GM23338 (cell line): ENCODE measurements at regions not wholly inside any gene's neighbourhood (a gene's known extent, or its start where the extent isn't known, plus 50 kb on each side); places are given as distances from the start of the nearest gene placed in this dataset.

Experiments used
- ATAC-seq: fragments of 200-7000 bp; cut with Tn5 transposase; 3 replicates; pipeline ENCODE4 v1.9.1; 2020
- DNase-seq: peaks from one replicate; pipeline ENCODE4 v3.0.0-alpha.2; 2015; ENCODE audit warnings: low spot score
- H2AFZ ChIP-seq: fragments of 200-600 bp; sonication (generic); 2 replicates; pipeline ENCODE4 v1.8.0; 2016; ENCODE audit warnings: antibody characterized with exemption, mild to moderate bottlenecking, moderate library complexity
- H3F3A ChIP-seq: fragments of 200-600 bp; sonication (generic); replicated peaks from 2 replicates; pipeline ENCODE4 v1.8.0; 2017; ENCODE audit warnings: antibody characterized with exemption, mixed run types, low read depth
- H3K27ac ChIP-seq: fragments of 200-600 bp; sonication (generic); 2 replicates; pipeline ENCODE4 v1.6.1; 2016; ENCODE audit warnings: low read depth
- H3K27me3 ChIP-seq: fragments of 200-600 bp; sonication (generic); 2 replicates; pipeline ENCODE4 v1.8.0; 2016; ENCODE audit warnings: mild to moderate bottlenecking, mixed run types, moderate library complexity; ENCODE audit not compliant: insufficient read depth
- H3K36me3 ChIP-seq: fragments of 200-600 bp; sonication (generic); 2 replicates; pipeline ENCODE4 v1.8.0; 2016; ENCODE audit warnings: mild to moderate bottlenecking; ENCODE audit not compliant: insufficient read depth
- H3K4me1 ChIP-seq: fragments of 200-600 bp; sonication (generic); 2 replicates; pipeline ENCODE4 v1.8.0; 2016; ENCODE audit warnings: mild to moderate bottlenecking, moderate library complexity; ENCODE audit not compliant: insufficient read depth
- H3K4me2 ChIP-seq: fragments of 200-600 bp; sonication (generic); 2 replicates; pipeline ENCODE4 v1.7.1; 2017; ENCODE audit warnings: mixed run types
- H3K4me3 ChIP-seq: fragments of 200-600 bp; sonication (generic); 2 replicates; pipeline ENCODE4 v1.6.1; 2016; ENCODE audit warnings: mixed run types
- H3K79me2 ChIP-seq: fragments of 200-600 bp; sonication (generic); replicated peaks from 2 replicates; pipeline ENCODE4 v1.8.0; 2017; ENCODE audit warnings: mild to moderate bottlenecking; ENCODE audit not compliant: insufficient read depth
- H3K9me2 ChIP-seq: fragments of 200-600 bp; sonication (generic); 2 replicates; pipeline ENCODE4 v1.8.0; 2017; ENCODE audit not compliant: insufficient read depth
- H4K20me1 ChIP-seq: fragments of 200-600 bp; sonication (generic); replicated peaks from 2 replicates; pipeline ENCODE4 v1.8.0; 2017; ENCODE audit warnings: mild to moderate bottlenecking; ENCODE audit not compliant: insufficient read depth
- H3K27ac Mint-ChIP-seq: 2 replicates; pipeline ENCODE4 v1.8.0; 2020; ENCODE audit warnings: inconsistent platforms, mild to moderate bottlenecking, moderate library complexity, mixed read lengths
- H3K27me3 Mint-ChIP-seq: 3 replicates; pipeline ENCODE4 v1.8.0; 2022; ENCODE audit warnings: low read depth, mild to moderate bottlenecking, moderate library complexity, mixed read lengths, inconsistent platforms; ENCODE audit not compliant: insufficient read depth, poor library complexity
- H3K36me3 Mint-ChIP-seq: 3 replicates; pipeline ENCODE4 v1.8.0; 2021; ENCODE audit warnings: low read depth, mild to moderate bottlenecking, inconsistent platforms, moderate library complexity, mixed read lengths
- H3K4me1 Mint-ChIP-seq: 3 replicates; pipeline ENCODE4 v1.8.0; 2020; ENCODE audit warnings: mild to moderate bottlenecking, inconsistent platforms, mixed read lengths
- H3K4me3 Mint-ChIP-seq: 3 replicates; pipeline ENCODE4 v1.8.0; 2021; ENCODE audit warnings: moderate library complexity, mild to moderate bottlenecking, inconsistent platforms, mixed read lengths
- H3K9me3 Mint-ChIP-seq: 3 replicates; pipeline ENCODE4 v1.8.0; 2020; ENCODE audit warnings: moderate library complexity, mild to moderate bottlenecking, inconsistent platforms, mixed read lengths
- CREB1 ChIP-seq: fragments of 250-450 bp; sonication (Bioruptor Pico); IDR thresholded peaks from 2 replicates; pipeline ENCODE4 v1.5.0; 2020; ENCODE audit warnings: low read depth, mild to moderate bottlenecking, moderate library complexity
- CTCF ChIP-seq, 2 experiments: fragments of 200-600 bp in 1 of 2; sonication (generic) in 1 of 2; conservative IDR thresholded peaks; 2 replicates each; pipeline versions ENCODE4 v1.5.1 to v1.6.1; 2016 to 2017; ENCODE audit warnings: antibody characterized with exemption in 2 of 2, low read depth in 2 of 2, mild to moderate bottlenecking in 2 of 2, moderate library complexity in 1 of 2
- ETS1 ChIP-seq: IDR thresholded peaks from 2 replicates; pipeline ENCODE4 v1.6.1; 2016; ENCODE audit warnings: antibody characterized with exemption
- EZH2 ChIP-seq: fragments of 200-600 bp; sonication (generic); IDR thresholded peaks from one replicate; pipeline ENCODE4 v1.8.0; 2017; ENCODE audit warnings: antibody characterized with exemption, mild to moderate bottlenecking, low read depth; ENCODE audit not compliant: unreplicated experiment
- EZH2phosphoT487 ChIP-seq: fragments of 200-600 bp; sonication (generic); IDR thresholded peaks from one replicate; pipeline ENCODE4 v1.8.1; 2018; ENCODE audit warnings: antibody characterized with exemption; ENCODE audit not compliant: unreplicated experiment
- JUNB ChIP-seq: IDR thresholded peaks from one replicate; pipeline ENCODE4 v1.6.1; 2016; ENCODE audit warnings: antibody characterized with exemption; ENCODE audit not compliant: unreplicated experiment
- NANOG ChIP-seq: IDR thresholded peaks from 2 replicates; pipeline ENCODE4 v1.6.1; 2016; ENCODE audit warnings: antibody characterized with exemption, borderline replicate concordance
- POLR2AphosphoS5 ChIP-seq: IDR thresholded peaks from 2 replicates; pipeline ENCODE4 v1.6.1; 2016; ENCODE audit warnings: antibody characterized with exemption, low read depth
- STAT1 ChIP-seq: IDR thresholded peaks from one replicate; pipeline ENCODE4 v1.6.1; 2016; ENCODE audit warnings: antibody characterized with exemption; ENCODE audit not compliant: unreplicated experiment
- ZNF114 ChIP-seq: fragments of 250-450 bp; sonication (Bioruptor Pico); IDR thresholded peaks from 2 replicates; pipeline ENCODE4 v1.5.0; 2020; ENCODE audit warnings: mild to moderate bottlenecking, moderate library complexity
- ZNF331 ChIP-seq: fragments of 250-450 bp; sonication (Bioruptor Pico); IDR thresholded peaks from 2 replicates; pipeline ENCODE4 v1.5.0; 2020; ENCODE audit warnings: low read depth, mild to moderate bottlenecking, moderate library complexity
- TF ChIP-seq, protein P1 (sequence below): IDR thresholded peaks from one replicate; pipeline ENCODE4 v1.6.1; 2018; ENCODE audit warnings: antibody characterized with exemption; ENCODE audit not compliant: unreplicated experiment
- TF ChIP-seq, protein P2 (sequence below): fragments of 250-450 bp; sonication (Bioruptor Pico); IDR thresholded peaks from 2 replicates; pipeline ENCODE4 v1.5.0; 2020; ENCODE audit warnings: mild to moderate bottlenecking, moderate library complexity

GRCh38 chr3:76456322-76456721 is 583.6 kb upstream of the ROBO2 start:
- Mint-ChIP-seq H3K4me3 (no peak overlapping the region), H3K27me3 (no peaks in the 10 kb centered on the region), H3K36me3 (peaks cover 3% of the 10 kb centered on the region; the same call in 2 of the 3 replicates), H3K9me3 (peaks cover 7% of the 10 kb centered on the region; the same call in 1 of the 3 replicates), H3K27ac (no peak overlapping the region), H3K4me1 (no peaks in the 10 kb centered on the region)
- no peaks in the 10 kb centered on the region for H3K79me2 ChIP-seq
- no peak for TF ChIP-seq EZH2phosphoT487
- TF ChIP-seq ETS1 = no peak
- TF ChIP-seq POLR2AphosphoS5 = no peak
- no peak for TF ChIP-seq ZNF114 (CRISPR knock-in tag)
- TF ChIP-seq CTCF (conservative IDR thresholded peaks at IDR 0.05; ENCODE audit: low read depth in 2 of 2) = no peak
- TF ChIP-seq JUNB = no peak
- no peak for TF ChIP-seq CREB1 (CRISPR knock-in tag)
- TF ChIP-seq NANOG = no peak
- TF ChIP-seq, protein P1, sequence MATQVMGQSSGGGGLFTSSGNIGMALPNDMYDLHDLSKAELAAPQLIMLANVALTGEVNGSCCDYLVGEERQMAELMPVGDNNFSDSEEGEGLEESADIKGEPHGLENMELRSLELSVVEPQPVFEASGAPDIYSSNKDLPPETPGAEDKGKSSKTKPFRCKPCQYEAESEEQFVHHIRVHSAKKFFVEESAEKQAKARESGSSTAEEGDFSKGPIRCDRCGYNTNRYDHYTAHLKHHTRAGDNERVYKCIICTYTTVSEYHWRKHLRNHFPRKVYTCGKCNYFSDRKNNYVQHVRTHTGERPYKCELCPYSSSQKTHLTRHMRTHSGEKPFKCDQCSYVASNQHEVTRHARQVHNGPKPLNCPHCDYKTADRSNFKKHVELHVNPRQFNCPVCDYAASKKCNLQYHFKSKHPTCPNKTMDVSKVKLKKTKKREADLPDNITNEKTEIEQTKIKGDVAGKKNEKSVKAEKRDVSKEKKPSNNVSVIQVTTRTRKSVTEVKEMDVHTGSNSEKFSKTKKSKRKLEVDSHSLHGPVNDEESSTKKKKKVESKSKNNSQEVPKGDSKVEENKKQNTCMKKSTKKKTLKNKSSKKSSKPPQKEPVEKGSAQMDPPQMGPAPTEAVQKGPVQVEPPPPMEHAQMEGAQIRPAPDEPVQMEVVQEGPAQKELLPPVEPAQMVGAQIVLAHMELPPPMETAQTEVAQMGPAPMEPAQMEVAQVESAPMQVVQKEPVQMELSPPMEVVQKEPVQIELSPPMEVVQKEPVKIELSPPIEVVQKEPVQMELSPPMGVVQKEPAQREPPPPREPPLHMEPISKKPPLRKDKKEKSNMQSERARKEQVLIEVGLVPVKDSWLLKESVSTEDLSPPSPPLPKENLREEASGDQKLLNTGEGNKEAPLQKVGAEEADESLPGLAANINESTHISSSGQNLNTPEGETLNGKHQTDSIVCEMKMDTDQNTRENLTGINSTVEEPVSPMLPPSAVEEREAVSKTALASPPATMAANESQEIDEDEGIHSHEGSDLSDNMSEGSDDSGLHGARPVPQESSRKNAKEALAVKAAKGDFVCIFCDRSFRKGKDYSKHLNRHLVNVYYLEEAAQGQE = no peak
- TF ChIP-seq EZH2 = no peak
- no peak for TF ChIP-seq ZNF331 (CRISPR knock-in tag)
- TF ChIP-seq STAT1 = no peak
- TF ChIP-seq, protein P2, sequence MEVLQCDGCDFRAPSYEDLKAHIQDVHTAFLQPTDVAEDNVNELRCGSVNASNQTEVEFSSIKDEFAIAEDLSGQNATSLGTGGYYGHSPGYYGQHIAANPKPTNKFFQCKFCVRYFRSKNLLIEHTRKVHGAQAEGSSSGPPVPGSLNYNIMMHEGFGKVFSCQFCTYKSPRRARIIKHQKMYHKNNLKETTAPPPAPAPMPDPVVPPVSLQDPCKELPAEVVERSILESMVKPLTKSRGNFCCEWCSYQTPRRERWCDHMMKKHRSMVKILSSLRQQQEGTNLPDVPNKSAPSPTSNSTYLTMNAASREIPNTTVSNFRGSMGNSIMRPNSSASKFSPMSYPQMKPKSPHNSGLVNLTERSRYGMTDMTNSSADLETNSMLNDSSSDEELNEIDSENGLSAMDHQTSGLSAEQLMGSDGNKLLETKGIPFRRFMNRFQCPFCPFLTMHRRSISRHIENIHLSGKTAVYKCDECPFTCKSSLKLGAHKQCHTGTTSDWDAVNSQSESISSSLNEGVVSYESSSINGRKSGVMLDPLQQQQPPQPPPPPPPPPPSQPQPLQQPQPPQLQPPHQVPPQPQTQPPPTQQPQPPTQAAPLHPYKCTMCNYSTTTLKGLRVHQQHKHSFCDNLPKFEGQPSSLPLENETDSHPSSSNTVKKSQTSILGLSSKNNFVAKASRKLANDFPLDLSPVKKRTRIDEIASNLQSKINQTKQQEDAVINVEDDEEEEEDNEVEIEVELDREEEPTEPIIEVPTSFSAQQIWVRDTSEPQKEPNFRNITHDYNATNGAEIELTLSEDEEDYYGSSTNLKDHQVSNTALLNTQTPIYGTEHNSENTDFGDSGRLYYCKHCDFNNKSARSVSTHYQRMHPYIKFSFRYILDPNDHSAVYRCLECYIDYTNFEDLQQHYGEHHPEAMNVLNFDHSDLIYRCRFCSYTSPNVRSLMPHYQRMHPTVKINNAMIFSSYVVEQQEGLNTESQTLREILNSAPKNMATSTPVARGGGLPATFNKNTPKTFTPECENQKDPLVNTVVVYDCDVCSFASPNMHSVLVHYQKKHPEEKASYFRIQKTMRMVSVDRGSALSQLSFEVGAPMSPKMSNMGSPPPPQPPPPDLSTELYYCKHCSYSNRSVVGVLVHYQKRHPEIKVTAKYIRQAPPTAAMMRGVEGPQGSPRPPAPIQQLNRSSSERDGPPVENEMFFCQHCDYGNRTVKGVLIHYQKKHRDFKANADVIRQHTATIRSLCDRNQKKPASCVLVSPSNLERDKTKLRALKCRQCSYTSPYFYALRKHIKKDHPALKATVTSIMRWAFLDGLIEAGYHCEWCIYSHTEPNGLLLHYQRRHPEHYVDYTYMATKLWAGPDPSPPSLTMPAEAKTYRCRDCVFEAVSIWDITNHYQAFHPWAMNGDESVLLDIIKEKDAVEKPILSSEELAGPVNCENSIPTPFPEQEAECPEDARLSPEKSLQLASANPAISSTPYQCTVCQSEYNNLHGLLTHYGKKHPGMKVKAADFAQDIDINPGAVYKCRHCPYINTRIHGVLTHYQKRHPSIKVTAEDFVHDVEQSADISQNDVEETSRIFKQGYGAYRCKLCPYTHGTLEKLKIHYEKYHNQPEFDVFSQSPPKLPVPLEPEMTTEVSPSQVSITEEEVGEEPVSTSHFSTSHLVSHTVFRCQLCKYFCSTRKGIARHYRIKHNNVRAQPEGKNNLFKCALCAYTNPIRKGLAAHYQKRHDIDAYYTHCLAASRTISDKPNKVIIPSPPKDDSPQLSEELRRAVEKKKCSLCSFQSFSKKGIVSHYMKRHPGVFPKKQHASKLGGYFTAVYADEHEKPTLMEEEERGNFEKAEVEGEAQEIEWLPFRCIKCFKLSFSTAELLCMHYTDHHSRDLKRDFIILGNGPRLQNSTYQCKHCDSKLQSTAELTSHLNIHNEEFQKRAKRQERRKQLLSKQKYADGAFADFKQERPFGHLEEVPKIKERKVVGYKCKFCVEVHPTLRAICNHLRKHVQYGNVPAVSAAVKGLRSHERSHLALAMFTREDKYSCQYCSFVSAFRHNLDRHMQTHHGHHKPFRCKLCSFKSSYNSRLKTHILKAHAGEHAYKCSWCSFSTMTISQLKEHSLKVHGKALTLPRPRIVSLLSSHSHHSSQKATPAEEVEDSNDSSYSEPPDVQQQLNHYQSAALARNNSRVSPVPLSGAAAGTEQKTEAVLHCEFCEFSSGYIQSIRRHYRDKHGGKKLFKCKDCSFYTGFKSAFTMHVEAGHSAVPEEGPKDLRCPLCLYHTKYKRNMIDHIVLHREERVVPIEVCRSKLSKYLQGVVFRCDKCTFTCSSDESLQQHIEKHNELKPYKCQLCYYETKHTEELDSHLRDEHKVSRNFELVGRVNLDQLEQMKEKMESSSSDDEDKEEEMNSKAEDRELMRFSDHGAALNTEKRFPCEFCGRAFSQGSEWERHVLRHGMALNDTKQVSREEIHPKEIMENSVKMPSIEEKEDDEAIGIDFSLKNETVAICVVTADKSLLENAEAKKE (CRISPR knock-in tag) = no peak
- H2AFZ ChIP-seq = no peak overlapping the region
- no peaks in the 10 kb centered on the region for H3K36me3 ChIP-seq
- H3K4me1 ChIP-seq = no peaks in the 10 kb centered on the region
- no peaks in the 10 kb centered on the region for H3F3A ChIP-seq
- DNase-seq (no peak), ATAC-seq (no peak)
- H3K27ac ChIP-seq = no peak overlapping the region
- H4K20me1 ChIP-seq = no peaks in the 10 kb centered on the region
- H3K27me3 ChIP-seq = no peaks in the 10 kb centered on the region
- H3K4me3 ChIP-seq = no peak overlapping the region
- no peaks in the 10 kb centered on the region for H3K9me2 ChIP-seq
- no peak overlapping the region for H3K4me2 ChIP-seq
